Umbilical cord (tissue), 1 donor: ENCODE measurements at regions not wholly inside any gene's neighbourhood (a gene's known extent, or its start where the extent isn't known, plus 50 kb on each side); places are given as distances from the start of the nearest gene placed in this dataset.
A peak's percentile ranks its signal among the peaks of the same experiment; 100 is the strongest.

Source experiments
- DNase-seq: peaks from one replicate; pipeline ENCODE4 v3.0.0-alpha.2; 2015; ENCODE audit warnings: low spot score

- no peak for DNase-seq
These were observed 264.3 kb downstream of the PTEN start for GRCh38 chr10:88127766-88128165.

GRCh38 chr10:88129013-88129412 is 265.6 kb downstream of the PTEN start:
- no peak for DNase-seq

GRCh38 chr10:88130912-88131311 is 267.5 kb downstream of the PTEN start:
- DNase-seq = no peak

GRCh38 chr10:88131511-88132139 is 268.2 kb downstream of the PTEN start:
- DNase-seq = peak; percentile 23

DNA sequence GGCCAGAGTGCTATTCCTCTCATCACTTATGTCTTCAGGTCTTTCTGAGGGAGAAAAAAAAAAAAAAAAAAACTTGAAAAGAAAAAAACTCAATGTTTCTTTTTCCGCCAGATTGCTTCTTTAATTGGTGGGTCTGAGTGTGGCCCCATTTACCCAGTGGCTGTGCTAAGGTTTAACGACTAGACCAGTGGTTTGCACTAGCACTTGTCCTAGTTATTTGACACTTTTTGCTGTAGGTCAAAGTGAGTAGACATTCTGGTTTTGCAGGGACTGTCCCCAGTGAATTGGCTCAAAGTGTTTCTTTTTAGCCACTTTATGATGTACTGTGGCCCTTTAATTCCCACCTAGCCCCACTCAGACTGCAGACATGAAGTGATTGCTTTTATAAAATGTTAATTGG is 273.3 kb downstream of the PTEN start:
- no peak for DNase-seq

DNA sequence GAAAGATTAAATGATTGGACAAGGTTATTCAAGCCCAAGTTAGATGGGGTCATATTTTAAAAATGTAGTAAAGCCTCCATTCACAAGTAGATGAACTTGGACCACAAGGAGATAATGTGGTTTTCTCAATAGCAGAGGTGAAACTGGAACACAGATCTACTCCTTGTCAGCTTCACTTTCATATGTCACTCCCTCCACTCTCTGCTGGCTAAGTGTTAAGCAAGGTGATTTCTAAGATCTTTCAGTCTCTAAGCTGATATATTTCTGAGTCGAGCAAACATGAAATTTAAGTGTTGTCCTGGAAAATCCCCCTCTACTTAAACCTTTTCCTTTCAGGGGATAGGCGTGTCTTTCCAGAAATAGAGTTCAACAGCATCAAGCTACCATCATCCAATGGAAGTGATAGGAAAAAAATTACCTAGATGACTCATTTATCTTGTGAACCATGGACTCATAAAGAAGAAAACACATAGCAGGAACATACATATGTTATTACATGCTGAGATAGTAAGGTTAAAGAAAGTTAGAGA is 275.0 kb downstream of the PTEN start:
- no peak for DNase-seq

- no peak for DNase-seq
These were observed 283.8 kb downstream of the PTEN start for GRCh38 chr10:88147000-88147798.

DNA sequence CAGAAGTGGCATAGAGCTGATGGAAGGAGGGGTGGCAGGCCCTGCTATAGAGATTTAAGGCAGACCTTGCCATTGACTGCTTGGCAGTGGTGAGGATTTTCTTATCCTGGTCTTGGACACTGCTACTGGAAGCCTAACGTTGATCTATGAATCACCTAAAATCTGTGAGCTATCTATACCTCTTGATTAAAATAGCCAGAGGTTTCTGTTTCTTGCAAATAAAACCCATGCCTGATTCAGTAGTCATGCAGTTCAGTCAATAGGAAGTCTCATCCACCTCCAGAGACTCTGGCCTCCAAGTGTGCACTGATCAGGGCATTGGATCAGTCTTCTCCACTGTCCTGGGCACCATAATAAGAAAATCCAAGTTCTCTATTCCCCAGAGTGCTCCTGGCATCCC is 286.5 kb downstream of the PTEN start:
- DNase-seq = no peak

DNA sequence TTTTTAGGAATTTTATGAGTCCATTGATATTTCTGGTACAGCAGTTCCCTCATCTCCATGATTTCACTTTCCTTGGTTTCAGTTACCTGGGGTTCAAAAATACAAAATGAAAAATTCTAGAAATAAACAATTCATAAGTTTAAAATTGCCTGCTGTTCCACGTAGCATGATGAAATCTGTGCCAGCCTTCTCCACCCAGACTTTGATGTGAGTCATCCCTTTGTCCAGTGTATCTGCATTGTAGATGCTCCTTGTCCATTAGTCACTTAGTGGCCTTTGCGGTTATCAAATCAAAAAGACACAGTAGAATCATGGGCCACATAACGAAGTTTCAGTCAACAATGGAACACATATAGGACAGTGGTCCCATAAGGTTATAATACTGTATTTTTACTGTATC is 286.9 kb downstream of the PTEN start:
- DNase-seq = no peak

GRCh38 chr10:88152728-88153133 is 289.3 kb downstream of the PTEN start:
- DNase-seq = peak; percentile 16

- DNase-seq = no peak
These were observed 291.3 kb downstream of the PTEN start for GRCh38 chr10:88154596-88155250.

GRCh38 chr10:88156341-88156740 is 292.9 kb downstream of the PTEN start:
- no peak for DNase-seq

DNA sequence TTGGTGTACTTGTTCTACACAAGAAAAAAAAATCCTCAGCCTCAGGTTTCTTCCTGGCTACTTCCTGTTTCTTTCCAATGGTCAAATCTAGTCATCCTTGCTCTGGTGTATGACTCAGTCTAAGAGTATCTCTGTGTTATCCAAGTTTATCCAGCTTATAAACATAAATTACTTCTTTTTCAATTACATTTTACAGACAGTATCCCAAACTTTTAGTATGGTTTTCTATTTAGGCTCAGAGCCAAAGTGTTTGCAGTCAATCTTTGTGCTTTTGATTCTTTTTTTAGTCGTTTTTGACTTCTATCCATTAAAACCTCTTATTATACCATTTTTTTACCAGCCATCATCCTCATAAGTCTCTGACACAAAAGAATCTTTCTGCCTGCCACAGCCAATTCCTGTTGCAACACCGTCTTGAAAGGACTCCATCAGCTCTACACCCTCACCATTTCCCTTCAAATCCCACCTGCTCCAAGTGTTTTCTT is 294.6 kb downstream of the PTEN start:
- DNase-seq = peak; percentile 48

- no peak for DNase-seq
These were observed 295.2 kb downstream of the PTEN start for GRCh38 chr10:88158526-88159122.

DNA sequence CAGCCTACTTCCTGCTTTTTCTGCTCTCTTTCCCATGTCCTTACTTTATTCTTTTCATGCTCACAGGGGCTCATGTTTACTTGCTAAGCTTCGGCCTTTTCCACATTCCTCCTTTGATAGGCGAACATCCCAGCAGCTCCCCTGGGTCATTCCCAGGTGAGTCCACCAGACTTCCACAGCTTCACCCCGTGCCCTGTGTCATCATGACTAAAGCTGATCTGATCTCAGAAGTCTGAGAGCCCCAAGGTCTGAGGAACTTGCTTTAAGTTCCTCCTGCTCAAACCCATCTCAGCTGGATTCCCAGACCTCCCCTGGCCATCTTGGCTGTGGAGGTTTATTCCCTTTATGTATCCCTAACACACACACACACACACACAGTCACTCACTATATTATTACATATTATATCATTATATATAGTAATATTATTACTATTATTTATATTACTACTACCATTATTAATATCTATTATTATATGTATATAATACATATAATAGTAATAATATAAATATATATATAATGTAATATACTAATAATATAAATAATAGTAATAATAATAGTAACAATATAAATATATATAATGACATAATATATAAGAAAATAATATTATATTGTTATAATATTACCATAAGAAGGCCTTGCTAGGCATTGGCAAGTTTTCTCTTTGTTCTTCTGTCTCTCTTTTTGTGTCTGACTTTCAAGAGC is 295.9 kb downstream of the PTEN start:
- no peak for DNase-seq

DNA sequence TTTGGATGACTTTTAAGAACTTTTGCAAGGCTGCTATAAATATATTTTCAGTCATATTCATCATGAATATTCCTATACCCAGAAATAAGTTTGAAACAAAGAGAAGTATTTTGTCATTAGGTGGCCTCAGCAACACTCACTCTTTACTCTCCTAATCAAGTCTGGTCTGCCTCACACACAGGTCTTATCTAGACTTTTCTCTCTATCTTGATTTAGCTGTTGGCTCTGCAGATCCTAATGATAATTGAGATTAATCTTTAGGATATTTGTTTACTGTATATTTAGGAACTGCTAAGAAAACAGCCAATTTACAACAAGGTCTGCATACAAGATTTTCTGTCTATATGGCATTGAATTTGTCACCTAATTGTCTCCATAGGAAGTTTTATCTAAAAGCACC is 297.6 kb downstream of the PTEN start:
- DNase-seq = no peak

DNA sequence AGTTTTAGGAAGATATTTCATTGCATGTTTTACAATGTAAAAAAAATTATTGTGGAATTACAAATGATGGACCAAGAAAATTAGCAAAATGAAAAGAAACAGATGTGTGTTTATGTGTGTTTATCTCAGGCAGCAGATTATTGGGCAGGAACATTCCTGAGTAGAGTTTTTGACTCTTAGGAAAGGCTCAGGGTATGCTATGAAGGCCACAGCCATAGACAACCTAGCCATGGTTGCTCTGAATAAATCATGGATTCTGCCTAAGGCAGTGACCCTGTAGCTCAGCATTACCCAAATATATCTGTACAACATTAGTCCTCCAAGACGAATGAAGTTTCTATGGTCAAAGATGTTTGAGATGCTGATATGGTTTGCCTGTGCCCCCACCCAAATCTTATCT is 298.3 kb downstream of the PTEN start:
- no peak for DNase-seq

- DNase-seq = no peak
These were observed 299.4 kb downstream of the PTEN start for GRCh38 chr10:88162852-88163251.

GRCh38 chr10:88163572-88163971 is 300.1 kb downstream of the PTEN start:
- DNase-seq = no peak

DNA sequence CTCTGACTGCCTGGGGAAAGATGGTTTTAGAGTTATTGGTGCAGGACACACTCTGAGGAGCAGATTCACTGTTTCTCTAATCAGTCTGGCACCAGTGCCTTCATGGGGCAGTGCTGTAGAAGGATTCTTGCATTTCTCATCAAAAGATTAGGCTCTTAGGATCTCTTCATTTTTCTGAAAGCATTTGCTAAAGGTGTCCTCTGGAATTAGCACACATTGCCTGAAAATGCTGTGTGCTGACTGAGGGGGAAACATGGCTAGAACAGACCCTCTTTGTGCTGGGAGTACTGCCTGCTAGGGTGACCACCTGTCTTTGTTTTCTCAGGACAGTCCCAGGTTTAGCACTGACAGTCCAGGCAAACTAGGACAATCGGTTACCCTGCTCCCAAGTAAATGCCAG is 301.0 kb downstream of the PTEN start:
- DNase-seq = no peak

GRCh38 chr10:88165849-88166271 is 302.4 kb downstream of the PTEN start:
- DNase-seq = peak; percentile 32
